HG02571 (cell line): ENCODE measurements at regions not wholly inside any gene's neighbourhood (a gene's known extent, or its start where the extent isn't known, plus 50 kb on each side); places are given as distances from the start of the nearest gene placed in this dataset.

Experiments
- ATAC-seq: cut with Tn5 transposase; IDR thresholded peaks from one replicate; pipeline ENCODE4 v1.9.1; 2021; ENCODE audit warnings: mild to moderate bottlenecking, moderate library complexity; ENCODE audit not compliant: unreplicated experiment

DNA sequence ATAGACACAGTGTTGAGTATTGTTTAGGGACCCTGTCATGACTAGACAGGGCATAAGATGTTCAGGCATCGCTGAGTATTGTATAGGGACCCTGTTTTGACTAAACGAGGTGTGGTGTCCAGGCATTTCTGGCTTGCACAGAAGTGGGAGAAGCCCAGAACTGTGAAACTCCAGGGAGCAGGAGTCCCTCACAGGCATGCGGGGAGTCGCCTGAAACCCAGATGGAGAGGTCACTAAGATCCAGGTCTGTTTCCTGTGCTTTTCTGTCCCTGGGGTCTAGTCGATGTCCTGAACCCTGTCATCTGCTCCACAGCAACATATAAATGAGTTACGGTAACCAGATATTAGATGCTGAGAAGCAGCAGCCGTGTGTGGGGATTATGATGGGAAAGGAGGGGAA lies 469.0 kb upstream of the SALL3 start:
- no peak for ATAC-seq

DNA sequence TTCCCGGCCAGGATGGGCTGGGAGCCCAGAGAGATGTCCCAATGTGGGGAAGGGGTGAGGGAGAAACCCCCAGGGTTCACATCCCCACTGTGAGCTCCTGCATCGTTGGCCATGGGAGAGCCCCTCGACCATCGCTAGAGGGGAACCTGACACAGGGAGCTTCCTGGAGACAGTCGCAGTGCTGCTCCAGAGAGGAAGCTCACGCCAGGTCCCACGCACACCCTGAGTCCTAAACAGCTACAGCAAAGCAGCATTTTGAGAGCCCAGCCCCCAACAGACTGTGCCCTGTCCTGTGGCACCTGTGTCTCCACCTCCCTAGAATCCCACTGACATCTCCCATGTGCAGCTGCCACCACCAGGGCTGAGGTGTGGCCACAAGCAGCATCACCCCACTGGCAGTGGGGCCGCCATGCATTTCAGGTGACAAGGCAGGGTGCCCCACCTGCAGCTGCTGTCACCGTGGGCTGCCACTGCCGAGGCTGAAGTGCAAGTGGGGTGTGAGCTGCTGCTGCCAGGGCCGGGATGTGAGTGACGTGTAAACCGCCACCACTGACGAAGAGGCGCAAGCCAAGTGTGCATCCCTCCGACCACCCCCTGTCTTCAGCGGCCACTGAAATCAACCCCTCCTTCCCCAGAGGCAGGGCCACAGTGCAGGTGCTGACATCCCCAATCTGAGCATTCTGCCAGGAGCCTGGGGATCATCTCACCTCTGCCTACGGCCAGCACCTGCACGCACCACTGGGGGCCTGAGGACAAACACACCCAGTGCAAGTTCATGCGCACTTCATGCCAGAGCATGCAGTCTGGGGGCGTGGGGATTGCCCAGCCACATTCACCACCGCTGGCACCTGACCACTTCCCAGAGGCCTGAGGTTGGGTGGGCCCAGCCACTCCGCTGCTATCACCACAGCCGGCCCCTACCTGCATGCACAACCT lies 467.7 kb upstream of the SALL3 start:
- ATAC-seq = no peak

GRCh38 chr18:78514910-78515670 lies 464.5 kb upstream of the SALL3 start:
- ATAC-seq = no peak

DNA sequence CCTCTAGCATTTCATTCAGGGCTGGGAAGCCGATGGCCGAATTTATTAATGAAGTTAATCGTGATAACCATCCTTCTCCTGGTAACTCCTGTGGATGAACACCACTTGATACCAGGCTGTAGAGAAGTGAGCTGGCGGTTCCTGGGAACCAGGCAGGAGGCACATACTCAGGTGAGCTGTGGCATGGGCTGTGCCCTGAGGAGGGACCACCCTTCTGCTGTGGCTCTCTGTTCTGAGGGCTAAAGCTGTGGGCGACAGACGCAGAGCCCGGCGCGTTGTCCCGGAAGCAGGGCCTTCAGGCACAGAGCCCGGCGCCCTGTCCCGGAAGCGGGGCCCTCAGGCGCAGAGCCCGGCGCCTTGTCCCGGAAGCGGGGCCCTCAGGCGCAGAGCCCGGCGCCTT lies 462.3 kb upstream of the SALL3 start:
- no peak for ATAC-seq

GRCh38 chr18:78517973-78518372 lies 461.6 kb upstream of the SALL3 start:
- no peak for ATAC-seq

DNA sequence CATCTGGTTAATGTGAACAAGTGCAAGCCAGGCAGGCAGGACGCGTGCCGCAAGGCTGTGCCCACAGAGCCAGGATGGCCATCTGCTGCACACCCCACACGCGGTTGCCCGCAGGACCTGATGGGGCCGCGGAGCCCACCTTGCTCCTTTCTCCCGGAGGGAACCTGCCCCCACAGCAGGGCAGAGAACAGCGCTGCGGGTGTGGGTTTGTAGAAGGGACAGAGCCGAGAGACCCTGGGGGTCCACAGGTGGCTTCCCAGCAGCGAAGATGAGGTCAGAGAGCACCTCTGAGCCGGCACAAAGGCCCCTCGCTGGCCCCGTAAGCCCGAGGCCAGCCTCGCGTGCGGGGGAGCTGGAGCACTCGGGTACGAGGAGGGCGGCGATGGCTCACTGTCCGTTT lies 460.8 kb upstream of the SALL3 start:
- no peak for ATAC-seq

DNA sequence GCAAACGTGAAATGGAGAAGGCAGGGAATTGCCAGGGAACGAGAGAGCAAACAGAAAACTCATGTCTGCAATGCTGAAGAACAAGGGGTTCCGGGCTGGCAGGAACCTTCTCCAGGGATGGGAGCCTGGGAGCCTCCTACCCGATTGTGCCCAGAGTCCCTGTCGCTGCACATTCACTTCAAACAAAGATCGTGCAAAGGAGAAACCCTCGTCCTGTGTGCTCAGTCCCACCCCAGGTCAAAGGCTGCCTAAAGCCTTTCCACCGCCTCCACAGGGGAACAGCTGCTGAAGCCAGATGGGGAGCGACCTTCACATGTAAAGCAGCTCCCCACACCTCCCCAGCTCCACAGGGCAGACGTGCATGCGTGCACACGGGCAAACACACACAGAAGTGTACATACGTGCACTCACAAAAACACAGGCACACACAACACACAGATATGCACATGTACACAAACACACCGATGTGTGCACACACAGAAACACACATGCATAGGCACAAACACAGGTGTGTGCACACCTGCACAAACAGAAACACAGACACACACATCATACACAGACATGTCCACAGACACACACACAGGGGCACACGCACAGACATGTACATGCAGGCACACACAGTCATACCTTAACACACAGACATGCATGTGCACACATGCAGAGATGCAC lies 460.1 kb upstream of the SALL3 start:
- no peak for ATAC-seq

DNA sequence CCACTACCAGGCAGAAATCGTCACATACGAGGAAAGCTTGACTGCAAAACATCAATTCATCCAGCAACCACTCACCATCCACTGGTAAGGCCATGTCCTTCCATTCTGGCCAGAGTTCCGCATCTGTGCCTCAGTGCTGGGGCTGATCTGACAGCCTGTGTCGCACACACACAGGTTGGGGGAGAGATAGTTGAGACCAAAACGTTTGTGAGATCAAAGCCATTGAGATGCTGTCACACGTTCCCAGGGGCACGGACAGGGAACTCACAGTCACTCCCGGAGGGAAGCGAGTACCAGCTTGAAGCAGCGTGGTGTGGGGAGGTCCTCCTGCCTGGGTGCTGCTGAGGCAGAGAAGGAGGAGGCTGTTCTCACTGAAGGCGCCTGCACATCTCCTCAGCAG lies 458.5 kb upstream of the SALL3 start:
- no peak for ATAC-seq

DNA sequence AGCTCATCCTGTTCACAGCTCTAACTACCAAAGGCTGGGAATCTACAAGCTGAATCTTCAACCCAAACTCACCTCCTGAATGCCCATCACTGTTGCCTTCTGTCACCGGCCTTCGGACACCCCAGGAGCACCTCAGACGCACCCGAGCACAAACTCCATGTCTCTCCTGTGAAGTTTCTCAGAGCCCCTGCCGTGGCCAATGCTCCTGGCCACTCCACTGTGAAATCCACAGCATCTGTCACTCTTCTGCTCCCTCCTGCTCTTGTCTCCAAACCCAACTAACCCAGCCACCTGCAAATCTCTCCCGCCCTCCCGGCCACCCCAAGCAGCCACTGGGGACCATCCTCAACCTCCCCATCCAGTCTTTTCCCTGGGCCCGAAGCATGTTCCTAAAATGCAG lies 457.9 kb upstream of the SALL3 start:
- ATAC-seq = no peak

GRCh38 chr18:78522507-78522906 lies 457.1 kb upstream of the SALL3 start:
- no peak for ATAC-seq

- no peak for ATAC-seq
Observed at GRCh38 chr18:78523850-78524249, 455.8 kb upstream of the SALL3 start.

DNA sequence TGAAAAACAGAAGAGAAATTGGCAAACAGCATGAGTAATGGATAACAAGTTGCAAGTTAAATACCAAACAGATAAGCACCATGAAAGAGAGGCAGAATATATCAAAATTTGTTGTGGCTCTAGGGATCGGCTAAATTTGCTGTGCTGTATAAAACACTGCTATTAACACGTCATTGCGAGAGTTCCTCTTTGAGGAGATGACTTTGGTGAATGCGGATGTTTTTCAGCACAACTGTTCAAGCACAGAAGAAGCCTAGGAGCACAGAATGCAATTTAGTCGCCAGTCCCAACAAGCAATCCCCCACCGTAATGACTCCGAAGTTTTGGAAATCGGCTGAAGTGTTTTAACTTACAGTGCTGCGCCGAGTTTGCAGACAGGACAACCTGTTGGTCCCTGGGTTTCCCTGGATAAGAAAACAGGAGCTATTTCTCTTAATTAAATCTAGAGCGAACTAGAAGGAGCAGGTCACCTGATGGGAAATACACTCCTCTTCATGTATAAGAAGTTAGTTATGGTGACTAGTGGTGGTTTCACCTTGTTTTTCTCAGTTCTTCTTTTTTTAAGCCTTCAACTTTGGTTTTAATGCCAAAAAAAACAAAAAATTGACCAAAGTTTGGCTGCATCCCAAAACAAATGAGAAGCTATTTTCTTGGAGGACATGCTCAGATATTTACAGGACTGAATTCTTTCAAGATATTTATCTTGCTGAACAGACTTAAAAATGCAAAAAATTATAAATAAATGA lies 454.1 kb upstream of the SALL3 start:
- no peak for ATAC-seq

- ATAC-seq = no peak
Observed at GRCh38 chr18:78526275-78526674, 453.3 kb upstream of the SALL3 start.

DNA sequence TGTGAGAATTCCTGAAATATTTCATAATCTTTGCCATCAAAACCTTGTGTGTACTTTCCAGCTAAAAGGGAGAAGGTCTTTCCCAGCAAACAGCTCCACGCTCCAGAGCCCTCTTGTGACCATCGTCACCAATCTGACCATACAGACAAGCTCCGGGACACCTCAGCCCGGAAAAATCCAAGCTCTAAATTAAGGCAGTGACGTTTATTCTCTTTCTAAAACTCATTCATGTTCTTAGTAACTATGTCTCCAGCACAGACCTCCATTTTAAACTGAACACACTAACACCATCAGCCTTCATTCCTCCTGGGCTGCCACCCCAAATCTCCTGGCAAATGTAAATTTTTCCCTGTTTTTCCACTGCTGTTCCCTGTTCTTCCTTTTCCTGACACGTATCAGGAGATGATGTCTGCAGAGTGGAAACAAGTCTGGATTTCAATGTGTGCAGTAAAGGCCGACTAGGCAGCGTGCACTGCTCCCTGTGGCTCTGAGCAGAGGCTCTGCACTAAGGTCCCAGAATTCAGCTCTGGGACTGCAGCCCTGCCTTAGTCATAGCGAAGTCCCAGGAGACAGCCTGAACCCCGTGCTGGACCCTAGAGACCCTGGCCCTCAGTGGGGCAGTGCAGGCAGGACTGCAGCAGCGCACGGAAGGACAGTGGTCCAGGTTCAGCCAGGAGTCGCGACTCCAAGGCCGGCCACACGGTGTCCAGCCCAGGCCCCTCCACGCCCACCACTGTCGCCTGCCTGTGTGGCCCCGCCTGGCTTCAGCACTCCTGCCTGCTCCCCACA lies 452.5 kb upstream of the SALL3 start:
- no peak for ATAC-seq

DNA sequence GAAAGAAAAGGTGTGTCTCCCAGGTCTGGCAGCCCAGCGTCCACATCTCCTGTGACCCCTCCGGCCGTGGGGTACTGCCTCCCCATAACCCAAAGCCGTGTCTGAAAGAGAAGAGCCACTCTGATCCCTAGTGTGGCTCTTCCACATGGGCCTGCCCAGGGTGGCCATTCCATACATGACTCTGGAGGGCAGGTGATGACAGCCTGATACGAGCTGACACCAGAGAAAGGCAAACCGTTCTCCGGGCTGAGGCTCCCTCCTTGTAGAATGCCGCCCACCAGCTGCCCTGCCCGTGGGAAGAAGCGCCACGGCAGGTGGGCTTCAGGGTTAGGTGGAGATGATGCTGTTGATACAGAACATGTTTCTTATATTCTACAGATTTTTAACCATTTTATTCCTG lies 451.6 kb upstream of the SALL3 start:
- no peak for ATAC-seq

- ATAC-seq = no peak
Observed at GRCh38 chr18:78528411-78529258, 451.0 kb upstream of the SALL3 start.

- ATAC-seq = no peak
Observed at GRCh38 chr18:78531637-78532036, 448.0 kb upstream of the SALL3 start.

GRCh38 chr18:78538669-78539440 lies 440.8 kb upstream of the SALL3 start:
- ATAC-seq = no peak
